Fibroblast of lung (primary cell): ENCODE measurements at regions not wholly inside any gene's neighbourhood (a gene's known extent, or its start where the extent isn't known, plus 50 kb on each side); places are given as distances from the start of the nearest gene placed in this dataset.

Experiments
- CTCF ChIP-seq, 2 donors: IDR thresholded peaks in 1 of 2; conservative IDR thresholded peaks in 1 of 2; 1 replicate in 1 of 2; 2 replicates in 1 of 2; pipeline ENCODE4 v1.5.1; 2011 to 2012; ENCODE audit warnings: low read length in 2 of 2, control low read depth in 1 of 2, inconsistent platforms in 1 of 2, low read depth in 1 of 2, mild to moderate bottlenecking in 1 of 2
- EZH2 ChIP-seq: IDR thresholded peaks from 2 replicates; pipeline ENCODE4 v1.5.1; 2012; ENCODE audit warnings: low read length, control low read depth, mild to moderate bottlenecking; ENCODE audit errors: missing control alignments

- TF ChIP-seq CTCF (conservative IDR thresholded peaks at IDR 0.05 in 1 of 2, IDR thresholded peaks at IDR 0.05 in 1 of 2; ENCODE audit: low read depth in 1 of 2, low read length in 2 of 2) (no peak), EZH2 (no peak)
Observed at GRCh38 chr16:79728923-79729240, 128.3 kb upstream of the MAF start.
